ENCODE measurements at regions not wholly inside any gene's neighbourhood (a gene's known extent, or its start where the extent isn't known, plus 50 kb on each side); places are given as distances from the start of the nearest gene placed in this dataset.

GRCh38 chr18:22314001-22314400 lies 103.7 kb downstream of the CTAGE1 start:
- H3K36me3 Mint-ChIP-seq (ENCODE audit: low read depth), result no peaks in the 10 kb centered on the region
- H3K27ac Mint-ChIP-seq, result no peak overlapping the region
- no peaks in the 10 kb centered on the region for H3K9me3 Mint-ChIP-seq
- no peaks in the 10 kb centered on the region for H3K27me3 Mint-ChIP-seq
- H3K4me1 Mint-ChIP-seq (ENCODE audit: low read depth), result no peaks in the 10 kb centered on the region
- no peak overlapping the region for H3K4me3 Mint-ChIP-seq

- Mint-ChIP-seq H3K27ac (no peak overlapping the region), H3K27me3 (no peaks in the 10 kb centered on the region), H3K9me3 (no peaks in the 10 kb centered on the region), H3K36me3 (ENCODE audit: low read depth) (no peaks in the 10 kb centered on the region), H3K4me3 (no peak overlapping the region), H3K4me1 (ENCODE audit: low read depth) (no peaks in the 10 kb centered on the region)
These were observed 106.4 kb downstream of the CTAGE1 start for GRCh38 chr18:22311301-22311700.

- no peaks in the 10 kb centered on the region for H3K36me3 Mint-ChIP-seq (ENCODE audit: low read depth)
- no peak overlapping the region for H3K4me3 Mint-ChIP-seq
- peaks cover 2% of the 10 kb centered on the region for H3K27me3 Mint-ChIP-seq
- H3K4me1 Mint-ChIP-seq (ENCODE audit: low read depth), result no peaks in the 10 kb centered on the region
- H3K9me3 Mint-ChIP-seq, result peaks cover 3% of the 10 kb centered on the region
- no peak overlapping the region for H3K27ac Mint-ChIP-seq
These were observed 108.5 kb downstream of the CTAGE1 start for GRCh38 chr18:22309191-22309590.

GRCh38 chr18:22307528-22307927 lies 110.2 kb downstream of the CTAGE1 start:
- peaks cover 8% of the 10 kb centered on the region for H3K27me3 Mint-ChIP-seq
- H3K27ac Mint-ChIP-seq, result no peak overlapping the region
- no peaks in the 10 kb centered on the region for H3K4me1 Mint-ChIP-seq (ENCODE audit: low read depth)
- H3K9me3 Mint-ChIP-seq, result peaks cover 3% of the 10 kb centered on the region
- H3K4me3 Mint-ChIP-seq, result no peak overlapping the region
- no peaks in the 10 kb centered on the region for H3K36me3 Mint-ChIP-seq (ENCODE audit: low read depth)

GRCh38 chr18:22303927-22304326 lies 113.8 kb downstream of the CTAGE1 start:
- Mint-ChIP-seq H3K36me3 (ENCODE audit: low read depth) (no peaks in the 10 kb centered on the region), H3K4me1 (ENCODE audit: low read depth) (no peaks in the 10 kb centered on the region), H3K27ac (no peak overlapping the region), H3K9me3 (peaks cover 3% of the 10 kb centered on the region), H3K27me3 (peaks cover 8% of the 10 kb centered on the region), H3K4me3 (no peak overlapping the region)

- no peaks in the 10 kb centered on the region for H3K4me1 Mint-ChIP-seq (ENCODE audit: low read depth)
- no peak overlapping the region for H3K4me3 Mint-ChIP-seq
- no peaks in the 10 kb centered on the region for H3K36me3 Mint-ChIP-seq (ENCODE audit: low read depth)
- peaks cover 3% of the 10 kb centered on the region for H3K9me3 Mint-ChIP-seq
- no peak overlapping the region for H3K27ac Mint-ChIP-seq
- peaks cover 8% of the 10 kb centered on the region for H3K27me3 Mint-ChIP-seq
These were observed 115.6 kb downstream of the CTAGE1 start for GRCh38 chr18:22302144-22302543.

GRCh38 chr18:22300665-22301636 lies 116.8 kb downstream of the CTAGE1 start:
- Mint-ChIP-seq H3K9me3 (no peaks in the 10 kb centered on the region), H3K4me3 (no peak overlapping the region), H3K4me1 (ENCODE audit: low read depth) (no peaks in the 10 kb centered on the region), H3K27ac (no peak overlapping the region), H3K36me3 (ENCODE audit: low read depth) (no peaks in the 10 kb centered on the region), H3K27me3 (peaks cover 8% of the 10 kb centered on the region)

- no peaks in the 10 kb centered on the region for H3K9me3 Mint-ChIP-seq
- H3K36me3 Mint-ChIP-seq (ENCODE audit: low read depth), result no peaks in the 10 kb centered on the region
- no peaks in the 10 kb centered on the region for H3K27me3 Mint-ChIP-seq
- H3K27ac Mint-ChIP-seq, result no peak overlapping the region
- no peak overlapping the region for H3K4me3 Mint-ChIP-seq
- H3K4me1 Mint-ChIP-seq (ENCODE audit: low read depth), result no peaks in the 10 kb centered on the region
These were observed 120.7 kb downstream of the CTAGE1 start for GRCh38 chr18:22297008-22297407.

GRCh38 chr18:22296304-22296703 lies 121.4 kb downstream of the CTAGE1 start:
- Mint-ChIP-seq H3K4me1 (ENCODE audit: low read depth) (no peaks in the 10 kb centered on the region), H3K4me3 (no peak overlapping the region), H3K27me3 (no peaks in the 10 kb centered on the region), H3K27ac (no peak overlapping the region), H3K9me3 (no peaks in the 10 kb centered on the region), H3K36me3 (ENCODE audit: low read depth) (no peaks in the 10 kb centered on the region)

GRCh38 chr18:22293417-22293816 lies 124.0 kb downstream of the GATA6 start:
- Mint-ChIP-seq H3K27me3 (no peaks in the 10 kb centered on the region), H3K27ac (no peak overlapping the region), H3K36me3 (ENCODE audit: low read depth) (no peaks in the 10 kb centered on the region), H3K4me1 (ENCODE audit: low read depth) (no peaks in the 10 kb centered on the region), H3K9me3 (no peaks in the 10 kb centered on the region), H3K4me3 (no peak overlapping the region)

- Mint-ChIP-seq H3K27ac (no peak overlapping the region), H3K36me3 (ENCODE audit: low read depth) (no peaks in the 10 kb centered on the region), H3K9me3 (peaks cover 5% of the 10 kb centered on the region), H3K4me3 (no peak overlapping the region), H3K27me3 (peaks cover 4% of the 10 kb centered on the region), H3K4me1 (ENCODE audit: low read depth) (no peaks in the 10 kb centered on the region)
These were observed 120.6 kb downstream of the GATA6 start for GRCh38 chr18:22290004-22290403.

- Mint-ChIP-seq H3K9me3 (peaks cover 5% of the 10 kb centered on the region), H3K4me3 (no peak overlapping the region), H3K27ac (no peak overlapping the region)
These were observed 117.2 kb downstream of the GATA6 start for GRCh38 chr18:22286585-22286984.

GRCh38 chr18:22285361-22286140 lies 116.2 kb downstream of the GATA6 start:
- Mint-ChIP-seq H3K4me3 (no peak overlapping the region), H3K9me3 (peaks cover 5% of the 10 kb centered on the region), H3K36me3 (ENCODE audit: low read depth) (no peaks in the 10 kb centered on the region), H3K27ac (no peak overlapping the region), H3K4me1 (ENCODE audit: low read depth) (peaks cover 14% of the 10 kb centered on the region), H3K27me3 (peaks cover 4% of the 10 kb centered on the region)

More at GRCh38 chr18:22286585-22286984, 117.2 kb downstream of the GATA6 start:
- Mint-ChIP-seq H3K4me1 (ENCODE audit: low read depth) (peaks cover 14% of the 10 kb centered on the region), H3K27me3 (peaks cover 4% of the 10 kb centered on the region), H3K36me3 (ENCODE audit: low read depth) (no peaks in the 10 kb centered on the region)

- peaks cover 5% of the 10 kb centered on the region for H3K9me3 Mint-ChIP-seq
- no peaks in the 10 kb centered on the region for H3K36me3 Mint-ChIP-seq (ENCODE audit: low read depth)
- peaks cover 14% of the 10 kb centered on the region for H3K4me1 Mint-ChIP-seq (ENCODE audit: low read depth)
- peaks cover 4% of the 10 kb centered on the region for H3K27me3 Mint-ChIP-seq
- no peak overlapping the region for H3K27ac Mint-ChIP-seq
- no peak overlapping the region for H3K4me3 Mint-ChIP-seq
These were observed 115.4 kb downstream of the GATA6 start for GRCh38 chr18:22284581-22285360.
